ENCODE measurements at regions not wholly inside any gene's neighbourhood (a gene's known extent, or its start where the extent isn't known, plus 50 kb on each side); places are given as distances from the start of the nearest gene placed in this dataset.

- Mint-ChIP-seq H3K27ac (no peak overlapping the region), H3K9me3 (peaks cover 0 to 12% (median 0%) of the 10 kb centered on the region in 9 donors), H3K27me3 (peaks cover 10 to 32% (median 16%) of the 10 kb centered on the region in 5 donors), H3K4me1 (no peaks in the 10 kb centered on the region), H3K36me3 (peaks cover 0 to 4% (median 0%) of the 10 kb centered on the region in 3 donors), H3K4me3 (no peak overlapping the region)
- POLR2A ChIA-PET: no interaction called here
- DNase-seq (no peak), ATAC-seq (no peak)
Measured at GRCh38 chr6:12386816-12387215, 96.7 kb downstream of the EDN1 start.

GRCh38 chr6:12391472-12391871 lies 101.3 kb downstream of the EDN1 start:
- H3K36me3 Mint-ChIP-seq: peaks cover 0 to 4% (median 0%) of the 10 kb centered on the region in 3 donors
- no peak overlapping the region for H3K27ac Mint-ChIP-seq
- H3K4me1 Mint-ChIP-seq: no peaks in the 10 kb centered on the region
- POLR2A ChIA-PET: no interaction called here
- H3K27me3 Mint-ChIP-seq: peaks cover 9 to 34% (median 12%) of the 10 kb centered on the region in 5 donors
- DNase-seq (no peak), ATAC-seq (no peak)
- H3K4me3 Mint-ChIP-seq: no peak overlapping the region
- H3K9me3 Mint-ChIP-seq: peaks cover 0 to 12% (median 0%) of the 10 kb centered on the region in 9 donors

DNA sequence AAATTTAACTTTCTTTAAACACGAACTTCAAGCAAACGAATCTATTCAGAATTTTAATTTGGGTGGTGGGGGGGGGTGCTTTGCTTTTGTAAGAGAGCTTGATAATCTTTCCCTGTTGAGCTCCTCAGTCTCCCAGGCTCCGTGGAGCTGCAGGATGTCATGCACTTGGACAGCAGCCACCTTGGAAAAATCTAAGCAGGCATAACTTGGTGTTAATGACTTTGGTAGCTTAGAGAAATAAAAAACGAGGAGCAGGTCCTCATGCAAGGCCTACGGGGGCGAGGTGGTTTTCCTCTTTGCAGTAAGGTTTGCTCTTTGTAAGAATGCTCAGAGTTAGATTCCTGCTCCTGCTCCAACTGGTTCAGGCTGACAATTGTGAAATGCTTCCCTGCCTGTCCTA lies 102.3 kb downstream of the EDN1 start:
- Mint-ChIP-seq H3K36me3 (peaks cover 0 to 4% (median 0%) of the 10 kb centered on the region in 3 donors), H3K27ac (no peak overlapping the region), H3K9me3 (peaks cover 0 to 5% (median 0%) of the 10 kb centered on the region in 9 donors), H3K4me3 (no peak overlapping the region), H3K27me3 (peaks cover 3 to 25% (median 4%) of the 10 kb centered on the region in 5 donors), H3K4me1 (no peaks in the 10 kb centered on the region)
- no peak for ATAC-seq
- DNase-seq: no peak
- POLR2A ChIA-PET: no interaction called here

- DNase-seq: no peak
- H3K4me1 Mint-ChIP-seq: no peaks in the 10 kb centered on the region
- no peak for ATAC-seq
- H3K9me3 Mint-ChIP-seq: peaks cover 0 to 4% (median 0%) of the 10 kb centered on the region in 9 donors
- peaks cover 0 to 4% (median 0%) of the 10 kb centered on the region in 3 donors for H3K36me3 Mint-ChIP-seq
- H3K4me3 Mint-ChIP-seq: no peak overlapping the region
- H3K27ac Mint-ChIP-seq: no peak overlapping the region
- POLR2A ChIA-PET: no interaction called here
- H3K27me3 Mint-ChIP-seq: peaks cover 3 to 26% (median 7%) of the 10 kb centered on the region in 5 donors
Measured at GRCh38 chr6:12393100-12393499, 102.9 kb downstream of the EDN1 start.

DNA sequence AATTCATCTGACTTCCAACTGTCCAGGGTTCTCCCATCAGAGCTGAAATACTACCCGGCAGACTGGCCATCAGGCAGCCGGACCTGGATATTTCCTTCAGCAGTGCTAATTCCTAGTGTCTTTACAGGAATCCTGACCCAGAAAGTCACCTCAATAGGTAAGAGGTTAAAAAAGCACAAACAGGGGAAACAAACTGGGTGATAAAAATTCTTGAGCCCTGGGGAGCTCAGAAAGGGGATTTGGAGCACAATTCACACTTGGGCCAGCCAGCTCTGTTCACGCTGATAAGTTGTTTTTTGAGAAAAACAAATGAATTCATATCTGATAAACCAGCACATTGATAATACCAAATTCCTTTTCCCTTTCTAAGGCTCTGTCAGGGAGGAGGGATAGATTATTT lies 104.0 kb downstream of the EDN1 start:
- POLR2A ChIA-PET: no interaction called here
- Mint-ChIP-seq H3K9me3 (peaks cover 0 to 3% (median 0%) of the 10 kb centered on the region in 9 donors), H3K4me1 (no peaks in the 10 kb centered on the region), H3K4me3 (no peak overlapping the region), H3K27ac (no peak overlapping the region), H3K27me3 (peaks cover 2 to 26% (median 6%) of the 10 kb centered on the region in 5 donors), H3K36me3 (peaks cover 0 to 2% (median 0%) of the 10 kb centered on the region in 3 donors)
- no peak for DNase-seq
- no peak for ATAC-seq

GRCh38 chr6:12395898-12396297 lies 105.7 kb downstream of the EDN1 start:
- Mint-ChIP-seq H3K9me3 (peaks cover 0 to 4% (median 0%) of the 10 kb centered on the region in 9 donors), H3K27ac (no peak overlapping the region), H3K27me3 (peaks cover 2 to 26% (median 9%) of the 10 kb centered on the region in 5 donors), H3K36me3 (no peaks in the 10 kb centered on the region), H3K4me3 (no peak overlapping the region), H3K4me1 (no peaks in the 10 kb centered on the region)
- POLR2A ChIA-PET: no interaction called here
- no peak for ATAC-seq
- no peak for DNase-seq

- H3K4me3 Mint-ChIP-seq: no peak overlapping the region
- peaks cover 2 to 16% (median 5%) of the 10 kb centered on the region in 5 donors for H3K27me3 Mint-ChIP-seq
- H3K36me3 Mint-ChIP-seq: no peaks in the 10 kb centered on the region
- ATAC-seq: no peak
- H3K9me3 Mint-ChIP-seq: peaks cover 0 to 4% (median 0%) of the 10 kb centered on the region in 9 donors
- no peak overlapping the region for H3K27ac Mint-ChIP-seq
- H3K4me1 Mint-ChIP-seq: no peaks in the 10 kb centered on the region
- DNase-seq: no peak
- POLR2A ChIA-PET: no interaction called here
Measured at GRCh38 chr6:12401200-12401599, 111.0 kb downstream of the EDN1 start.

GRCh38 chr6:12403201-12403826 lies 113.2 kb downstream of the EDN1 start:
- H3K4me3 Mint-ChIP-seq: no peak overlapping the region

DNA sequence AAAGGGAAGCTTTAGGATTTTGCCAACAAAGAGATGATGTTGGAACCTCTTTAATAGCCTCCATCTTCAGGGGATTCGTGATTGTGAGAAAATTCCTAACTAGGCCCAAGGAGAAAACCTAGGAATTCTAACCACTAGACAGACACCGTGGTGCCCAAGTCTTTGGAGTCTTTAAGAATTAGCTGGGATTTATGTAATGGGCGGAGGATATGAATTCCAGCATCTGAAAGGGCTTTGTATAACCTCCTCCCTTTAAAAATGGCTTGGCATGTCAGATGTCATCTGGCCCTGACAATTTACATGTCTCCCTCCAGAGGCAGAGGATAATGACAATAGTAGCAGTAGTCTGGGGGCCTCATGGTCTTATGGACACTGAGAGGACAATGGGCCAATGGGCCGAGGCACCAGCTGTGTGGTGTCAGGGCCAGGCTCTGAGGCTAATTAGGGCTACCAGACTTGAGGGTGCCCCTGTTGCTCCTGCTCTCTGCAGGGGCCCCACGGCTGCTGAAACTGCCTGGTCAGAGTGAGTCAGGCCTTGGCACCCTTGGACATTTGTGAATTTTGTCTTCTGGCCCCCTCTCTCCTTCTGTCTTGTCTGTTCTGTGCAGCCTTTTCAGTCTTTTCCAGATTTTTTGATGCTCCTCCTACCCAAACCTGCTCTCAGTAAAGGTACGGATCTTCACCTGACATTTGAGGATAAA lies 113.9 kb downstream of the EDN1 start:
- H3K9me3 Mint-ChIP-seq: peaks cover 0 to 4% (median 0%) of the 10 kb centered on the region in 9 donors
- H3K36me3 Mint-ChIP-seq: no peaks in the 10 kb centered on the region
- H3K27me3 Mint-ChIP-seq: peaks cover 0 to 9% (median 4%) of the 10 kb centered on the region in 5 donors
- ATAC-seq (no peak), DNase-seq (no peak)
- no peak overlapping the region for H3K27ac Mint-ChIP-seq
- no peaks in the 10 kb centered on the region for H3K4me1 Mint-ChIP-seq
- no peak overlapping the region for H3K4me3 Mint-ChIP-seq
- POLR2A ChIA-PET: no interaction called here

More at GRCh38 chr6:12403201-12403826, 113.2 kb downstream of the EDN1 start:
- H3K36me3 Mint-ChIP-seq: no peaks in the 10 kb centered on the region
- POLR2A ChIA-PET: no interaction called here
- peaks cover 0 to 4% (median 0%) of the 10 kb centered on the region in 9 donors for H3K9me3 Mint-ChIP-seq
- H3K4me1 Mint-ChIP-seq: no peaks in the 10 kb centered on the region
- no peak overlapping the region for H3K27ac Mint-ChIP-seq
- ATAC-seq: no peak
- DNase-seq: no peak
- H3K27me3 Mint-ChIP-seq: peaks cover 0 to 9% (median 4%) of the 10 kb centered on the region in 5 donors

DNA sequence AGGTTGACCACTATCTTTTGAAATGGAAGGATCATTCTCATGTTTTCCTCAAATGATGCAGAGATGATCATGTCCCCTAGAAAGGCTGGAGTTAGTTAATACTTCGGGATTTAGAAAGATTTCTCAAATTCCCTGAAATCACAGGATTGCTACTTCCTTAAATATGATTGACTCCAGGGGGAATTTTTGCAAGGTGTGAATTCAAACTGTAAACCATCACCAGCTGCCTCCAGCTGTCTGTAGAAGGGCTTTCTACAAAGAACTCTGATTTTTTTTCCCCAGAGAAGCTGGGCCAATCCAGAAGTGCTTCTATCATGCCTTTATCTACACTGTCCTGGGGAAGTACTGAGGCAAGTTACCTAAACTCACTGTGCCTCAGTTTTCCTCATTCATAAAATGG lies 114.5 kb downstream of the EDN1 start:
- H3K9me3 Mint-ChIP-seq: peaks cover 0 to 3% (median 0%) of the 10 kb centered on the region in 9 donors
- peaks cover 0 to 9% (median 3%) of the 10 kb centered on the region in 5 donors for H3K27me3 Mint-ChIP-seq
- H3K4me1 Mint-ChIP-seq: no peaks in the 10 kb centered on the region
- no peak overlapping the region for H3K27ac Mint-ChIP-seq
- DNase-seq (no peak), ATAC-seq (no peak)
- H3K36me3 Mint-ChIP-seq: no peaks in the 10 kb centered on the region
- H3K4me3 Mint-ChIP-seq: no peak overlapping the region
- POLR2A ChIA-PET: no interaction called here

DNA sequence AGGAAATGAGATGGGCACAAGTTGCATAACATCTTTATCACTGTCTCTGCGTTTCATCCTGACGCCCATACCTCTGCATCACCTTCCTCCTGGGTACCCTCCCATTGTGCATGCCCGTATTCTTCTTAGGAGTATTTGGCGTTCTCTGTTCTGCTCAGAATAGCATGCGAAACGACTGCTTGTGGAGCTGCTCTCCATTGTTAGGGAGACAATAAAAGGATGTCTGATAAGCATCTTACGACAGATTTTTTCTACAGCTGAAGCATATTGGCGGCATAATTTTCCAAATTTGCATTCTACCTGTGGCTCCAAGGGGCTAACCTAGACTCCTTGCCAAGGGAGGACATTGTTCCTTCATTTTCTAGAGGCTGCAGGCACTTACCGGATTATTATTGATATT lies 118.6 kb downstream of the EDN1 start:
- no peak overlapping the region for H3K4me3 Mint-ChIP-seq
- POLR2A ChIA-PET: no interaction called here
- no peaks in the 10 kb centered on the region for H3K4me1 Mint-ChIP-seq
- H3K36me3 Mint-ChIP-seq: no peaks in the 10 kb centered on the region
- ATAC-seq (no peak), DNase-seq (no peak)
- H3K27ac Mint-ChIP-seq: no peak overlapping the region
- no peaks in the 10 kb centered on the region for H3K9me3 Mint-ChIP-seq
- peaks cover 0 to 12% (median 5%) of the 10 kb centered on the region in 5 donors for H3K27me3 Mint-ChIP-seq

DNA sequence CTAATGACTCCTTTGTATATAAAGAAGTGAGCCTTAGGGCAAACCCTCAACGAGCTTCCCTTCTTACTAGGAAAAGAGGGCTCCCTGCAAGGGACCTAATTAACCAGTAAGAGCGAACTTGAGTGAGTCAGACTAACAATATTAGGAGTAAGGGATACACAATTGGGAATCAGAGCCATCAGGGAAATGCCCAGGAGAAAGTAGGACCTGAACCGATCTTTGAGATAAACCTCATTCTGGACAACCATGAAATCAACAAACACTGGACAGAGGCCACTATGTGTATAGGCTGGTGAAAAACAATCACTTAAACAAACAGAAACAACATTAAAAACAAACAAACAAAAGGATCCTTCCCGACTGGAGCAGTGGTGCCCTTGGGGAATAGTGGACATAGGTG lies 120.8 kb downstream of the EDN1 start:
- no peak for DNase-seq
- no peaks in the 10 kb centered on the region for H3K36me3 Mint-ChIP-seq
- H3K4me3 Mint-ChIP-seq: no peak overlapping the region
- no peak for ATAC-seq
- peaks cover 0 to 12% (median 5%) of the 10 kb centered on the region in 5 donors for H3K27me3 Mint-ChIP-seq
- H3K4me1 Mint-ChIP-seq: no peaks in the 10 kb centered on the region
- no peak overlapping the region for H3K27ac Mint-ChIP-seq
- POLR2A ChIA-PET: no interaction called here
- no peaks in the 10 kb centered on the region for H3K9me3 Mint-ChIP-seq

DNA sequence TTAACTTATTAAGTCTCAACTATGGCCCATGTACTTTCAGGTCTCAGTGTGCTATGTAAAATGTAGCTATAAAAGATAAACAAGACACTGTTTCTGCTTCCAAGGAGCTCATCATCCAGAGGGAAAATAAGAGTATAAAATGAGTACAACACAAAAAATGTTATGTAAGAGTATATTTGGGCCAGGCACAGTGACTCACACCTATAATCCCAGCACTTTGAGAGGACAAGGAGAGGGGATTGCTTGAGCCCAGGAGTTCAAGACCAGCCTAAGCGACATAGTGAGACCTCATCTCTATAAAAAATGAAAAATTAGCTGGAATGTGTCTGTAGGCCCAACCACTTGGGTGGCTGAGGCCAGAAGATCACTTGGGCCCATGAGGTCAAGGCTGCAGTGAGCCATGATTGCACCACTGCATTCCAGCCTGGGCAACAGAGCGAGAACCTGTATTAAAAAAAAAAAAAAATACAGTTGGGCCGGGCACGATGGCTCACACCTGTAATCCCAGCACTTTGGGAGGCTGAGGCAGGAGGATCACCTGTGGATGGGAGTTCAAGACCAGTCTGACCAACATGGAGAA lies 124.0 kb downstream of the EDN1 start:
- H3K4me1 Mint-ChIP-seq: no peaks in the 10 kb centered on the region
- H3K27ac Mint-ChIP-seq: no peak overlapping the region
- POLR2A ChIA-PET: no interaction called here
- peaks cover 0 to 10% (median 4%) of the 10 kb centered on the region in 9 donors for H3K9me3 Mint-ChIP-seq
- no peak overlapping the region for H3K4me3 Mint-ChIP-seq
- H3K27me3 Mint-ChIP-seq: peaks cover 0 to 9% (median 2%) of the 10 kb centered on the region in 5 donors
- ATAC-seq (no peak), DNase-seq (no peak)
- H3K36me3 Mint-ChIP-seq: no peaks in the 10 kb centered on the region
